Caki2 (cell line): ENCODE measurements at regions not wholly inside any gene's neighbourhood (a gene's known extent, or its start where the extent isn't known, plus 50 kb on each side); places are given as distances from the start of the nearest gene placed in this dataset.
"Not testable (repeated sequence)": the region's sequence is repeated elsewhere in the genome, so short reads cannot be mapped to it uniquely, and the experiment has no call there.

ENCODE experiments used
- DNase-seq: peaks from one replicate; pipeline ENCODE4 v3.0.0-alpha.2; 2015; ENCODE audit warnings: low read depth
- in situ Hi-C: cut with HindIII; loops from 2 replicates; pipeline ENCODE4 v1.10.0; 2016; ENCODE audit warnings: low sequenced_read_pairs, low pct_unique_long_range_greater_than_20kb, mixed read lengths

DNA sequence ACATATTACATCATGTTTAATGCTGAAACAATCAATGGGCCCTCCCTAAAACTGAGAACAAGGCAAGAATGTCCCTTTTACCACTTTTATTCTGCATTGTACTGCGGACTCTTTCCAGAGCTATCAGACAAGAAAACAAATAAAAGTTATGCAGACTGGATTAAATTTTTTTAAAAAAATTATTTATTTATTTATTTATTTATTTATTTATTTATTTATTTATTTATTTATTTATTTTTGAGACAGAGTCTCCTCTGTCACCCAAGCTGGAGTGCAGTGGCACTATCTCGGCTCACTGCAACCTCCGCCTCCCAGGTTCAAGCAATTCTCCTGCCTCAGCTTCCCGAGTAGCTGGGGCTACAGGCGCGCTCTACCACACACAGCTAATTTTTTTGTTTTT is 185.4 kb upstream of the LRFN5 start:
- in situ Hi-C loops, DNase-seq: not testable (repeated sequence)

- no peak for DNase-seq
- in situ Hi-C loops, result no loop called here
These were observed 187.0 kb upstream of the LRFN5 start for GRCh38 chr14:41419709-41420108.

- DNase-seq, result no peak
- in situ Hi-C loops, result no loop called here
These were observed 187.8 kb upstream of the LRFN5 start for GRCh38 chr14:41418851-41419250.

- DNase-seq, result no peak
- in situ Hi-C loops, result no loop called here
These were observed 196.9 kb upstream of the LRFN5 start for GRCh38 chr14:41409806-41410205.

GRCh38 chr14:41404126-41404525 is 202.6 kb upstream of the LRFN5 start:
- in situ Hi-C loops, result no loop called here
- no peak for DNase-seq

- in situ Hi-C loops, result no loop called here
- DNase-seq, result no peak
These were observed 203.3 kb upstream of the LRFN5 start for GRCh38 chr14:41403360-41403759.

DNA sequence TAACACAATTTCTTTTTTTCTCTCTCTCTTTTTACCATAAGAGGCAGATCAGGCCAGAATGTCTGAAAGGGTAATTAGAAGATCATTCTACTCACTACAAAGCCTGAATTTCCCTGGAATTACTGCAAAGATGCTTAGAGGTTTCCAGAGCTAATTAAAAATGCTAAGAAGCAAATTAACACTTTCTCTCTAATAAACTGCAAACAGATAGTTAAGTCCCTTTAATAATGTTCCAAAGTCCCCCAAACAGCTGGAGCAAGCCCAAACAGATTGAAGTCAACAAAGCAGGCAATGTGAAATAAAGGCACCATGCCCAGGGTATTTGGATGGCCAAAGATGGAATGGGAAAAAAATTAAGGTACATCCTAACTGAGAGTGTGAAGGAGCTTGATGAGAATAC is 208.8 kb upstream of the LRFN5 start:
- DNase-seq, result no peak
- in situ Hi-C loops, result no loop called here

- DNase-seq, result no peak
- in situ Hi-C loops, result no loop called here
These were observed 213.2 kb upstream of the LRFN5 start for GRCh38 chr14:41393512-41393911.

GRCh38 chr14:41392226-41392625 is 214.4 kb upstream of the LRFN5 start:
- DNase-seq, result no peak
- in situ Hi-C loops, result no loop called here

GRCh38 chr14:41389355-41389754 is 217.3 kb upstream of the LRFN5 start:
- in situ Hi-C loops, result no loop called here
- DNase-seq, result no peak

GRCh38 chr14:41385797-41386196 is 220.9 kb upstream of the LRFN5 start:
- in situ Hi-C loops, result no loop called here
- no peak for DNase-seq

DNA sequence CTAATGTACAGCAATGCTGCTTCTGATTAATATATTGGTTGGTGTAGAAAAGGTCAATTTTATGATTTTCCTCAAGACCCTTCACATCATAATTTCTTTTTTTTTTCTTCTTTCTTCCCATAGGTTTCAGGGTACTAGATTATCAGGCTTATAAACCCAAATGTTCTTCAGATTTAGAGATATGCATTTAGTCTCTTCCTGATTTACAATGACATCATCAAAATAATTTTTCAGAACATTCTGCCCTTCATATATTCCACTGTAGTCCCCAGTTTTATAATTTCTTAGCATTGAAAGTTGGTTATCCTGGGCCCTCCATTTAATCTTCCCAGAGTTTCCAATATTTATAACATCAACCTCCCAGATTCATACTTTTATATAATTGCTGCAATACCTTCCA is 226.7 kb upstream of the LRFN5 start:
- no peak for DNase-seq
- in situ Hi-C loops, result no loop called here

DNA sequence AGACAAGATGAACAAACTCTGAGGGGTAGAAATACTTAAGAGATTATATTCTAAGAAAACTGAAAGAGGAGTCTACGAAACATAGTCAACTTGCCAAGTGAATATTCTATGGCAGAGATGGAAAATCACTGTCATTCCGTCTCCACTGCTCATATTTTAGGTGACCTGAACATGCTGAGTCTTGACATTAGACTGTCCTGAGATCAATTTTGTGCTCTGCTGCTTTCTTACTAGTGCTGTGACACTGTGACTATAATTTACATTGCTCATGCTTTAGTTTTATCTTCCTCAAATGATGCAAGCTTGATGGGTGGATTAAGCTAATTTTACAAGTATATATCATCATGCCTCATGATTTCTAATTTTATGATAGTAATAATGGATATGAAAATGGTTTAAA is 228.2 kb upstream of the LRFN5 start:
- in situ Hi-C loops, result no loop called here

DNA sequence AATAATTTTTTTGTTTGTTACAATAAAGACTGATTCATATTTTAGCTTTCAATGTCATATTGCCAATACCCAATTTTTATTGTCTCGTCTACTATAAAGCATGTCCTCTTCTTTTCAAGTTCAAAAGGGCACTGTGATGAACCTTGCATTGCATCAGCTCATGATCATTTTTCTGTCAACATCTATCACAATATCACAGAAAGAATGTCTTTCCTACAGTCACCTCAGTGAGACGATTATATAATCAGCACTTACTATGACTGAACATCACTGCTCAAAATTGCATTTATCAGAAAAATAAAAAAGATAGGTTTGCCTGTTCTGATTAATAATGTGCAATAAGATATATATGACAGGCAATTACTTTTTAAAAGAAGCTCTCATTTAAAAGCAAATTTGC is 228.7 kb upstream of the LRFN5 start:
- in situ Hi-C loops, result no loop called here
- no peak for DNase-seq

More for the DNA sequence above, 228.2 kb upstream of the LRFN5 start:
- DNase-seq, result no peak

DNA sequence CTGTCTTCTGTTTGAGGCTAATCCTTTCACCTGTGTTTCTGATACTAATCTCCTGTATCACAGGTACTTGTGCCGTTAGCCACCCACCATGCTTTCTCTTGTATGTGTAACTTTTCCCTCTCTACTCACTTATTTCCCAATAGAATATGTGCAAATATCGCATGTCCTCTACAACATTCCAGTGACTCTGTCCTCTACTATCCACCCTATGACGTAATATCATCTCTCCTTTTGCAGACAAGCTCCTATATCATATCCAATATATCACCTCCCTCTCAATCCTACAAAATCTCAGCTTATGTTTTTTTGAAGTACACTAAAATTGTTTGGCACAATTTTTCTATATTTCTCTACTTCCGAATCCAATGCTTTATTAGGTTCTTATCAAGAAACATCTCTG is 232.6 kb upstream of the LRFN5 start:
- in situ Hi-C loops, result no loop called here
- no peak for DNase-seq

DNA sequence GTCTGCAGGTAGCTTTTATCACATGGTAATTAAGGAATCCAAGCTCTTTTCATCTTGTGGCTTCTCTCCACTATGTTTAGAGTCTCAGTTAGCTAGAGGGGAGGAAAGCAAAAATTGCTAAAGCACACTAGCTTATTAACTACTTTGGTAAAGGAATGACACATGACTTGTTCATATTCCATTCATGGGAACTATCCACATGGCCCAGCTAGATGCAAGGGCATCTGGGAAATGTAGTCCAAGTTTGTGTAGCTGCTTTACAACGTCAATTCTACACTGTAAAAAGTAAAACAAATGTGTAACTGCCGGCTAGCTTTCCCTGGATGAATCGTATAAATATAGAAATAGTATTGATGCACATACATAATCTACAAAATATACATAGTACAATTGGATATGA is 244.5 kb upstream of the LRFN5 start:
- DNase-seq, result no peak
- in situ Hi-C loops, result no loop called here

DNA sequence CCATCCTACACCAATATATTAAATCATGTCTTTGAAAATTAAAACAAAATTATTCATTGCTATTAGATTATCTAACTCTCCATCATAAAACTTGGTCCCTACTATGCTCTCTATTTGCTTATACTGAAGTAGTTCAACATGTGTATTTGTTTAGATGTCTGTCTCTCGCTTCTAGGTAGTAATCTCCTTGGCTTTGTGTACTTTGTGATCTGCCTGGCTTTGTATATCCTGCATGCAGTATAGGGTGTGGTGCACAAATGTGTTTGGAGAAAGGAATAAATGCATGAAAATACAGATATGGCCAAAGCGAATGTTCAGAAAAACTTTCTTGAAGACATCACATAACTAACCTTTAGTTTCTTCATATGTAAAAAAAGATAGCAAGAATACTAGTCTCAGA is 246.6 kb upstream of the LRFN5 start:
- no peak for DNase-seq
- in situ Hi-C loops, result no loop called here

GRCh38 chr14:41355866-41356265 is 250.8 kb upstream of the LRFN5 start:
- no peak for DNase-seq
- in situ Hi-C loops, result no loop called here

DNA sequence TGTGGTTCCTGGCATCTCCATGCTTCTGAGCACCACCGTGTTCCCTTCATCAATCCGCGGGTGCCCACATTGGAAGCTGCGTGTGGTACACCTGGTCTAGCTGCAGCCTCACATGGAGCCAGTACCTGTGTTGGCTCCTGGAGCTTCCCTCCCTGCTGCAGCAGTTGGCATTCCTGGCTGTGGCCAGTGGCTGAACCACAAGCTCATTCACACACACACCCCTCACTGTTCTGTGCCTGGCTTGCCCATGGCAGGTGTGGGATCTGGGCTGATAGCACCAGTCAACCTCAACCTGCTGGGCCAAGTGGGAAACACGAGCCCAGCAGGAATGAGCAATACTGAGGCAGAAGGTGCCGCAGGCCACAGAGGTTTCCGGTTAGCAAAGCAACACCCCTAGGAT is 256.2 kb upstream of the LRFN5 start:
- in situ Hi-C loops, result no loop called here
- DNase-seq, result no peak

DNA sequence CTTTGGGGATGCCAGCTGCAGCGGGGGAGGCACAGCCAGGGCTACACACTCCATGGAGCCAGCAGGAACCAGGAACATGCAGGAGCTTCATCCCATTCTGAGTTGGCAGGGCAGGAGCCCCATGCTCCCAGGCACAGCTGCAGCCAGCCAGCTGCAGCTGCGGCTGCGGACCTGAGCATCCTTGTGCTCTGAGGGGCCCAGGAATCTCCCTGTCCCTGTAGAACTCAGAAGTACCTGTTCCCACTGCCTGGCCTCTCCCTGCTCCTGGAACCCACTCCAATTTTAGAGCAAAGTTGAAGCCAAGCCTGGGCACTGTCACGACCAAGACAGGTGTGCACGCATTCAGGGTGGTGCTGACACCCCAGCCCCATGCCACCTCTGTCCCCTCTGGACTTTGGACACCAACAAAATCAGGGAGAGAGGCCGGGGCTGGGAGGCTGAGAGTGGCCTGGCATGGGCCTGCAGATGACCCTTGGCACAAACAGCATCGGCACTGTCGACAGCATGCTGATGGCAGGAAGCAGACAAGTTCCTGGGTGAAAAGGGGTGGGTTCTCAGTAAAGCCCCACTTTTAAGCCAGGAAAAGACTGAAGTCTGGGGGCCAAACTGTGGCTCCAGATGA is 257.3 kb upstream of the LRFN5 start:
- no peak for DNase-seq
- in situ Hi-C loops, result no loop called here

GRCh38 chr14:41343857-41344256 is 262.8 kb upstream of the LRFN5 start:
- no peak for DNase-seq
- in situ Hi-C loops, result no loop called here
